ENCODE measurements at regions not wholly inside any gene's neighbourhood (a gene's known extent, or its start where the extent isn't known, plus 50 kb on each side); places are given as distances from the start of the nearest gene placed in this dataset.
"Not testable (repeated sequence)": the region's sequence is repeated elsewhere in the genome, so short reads cannot be mapped to it uniquely, and the experiment has no call there.

DNA sequence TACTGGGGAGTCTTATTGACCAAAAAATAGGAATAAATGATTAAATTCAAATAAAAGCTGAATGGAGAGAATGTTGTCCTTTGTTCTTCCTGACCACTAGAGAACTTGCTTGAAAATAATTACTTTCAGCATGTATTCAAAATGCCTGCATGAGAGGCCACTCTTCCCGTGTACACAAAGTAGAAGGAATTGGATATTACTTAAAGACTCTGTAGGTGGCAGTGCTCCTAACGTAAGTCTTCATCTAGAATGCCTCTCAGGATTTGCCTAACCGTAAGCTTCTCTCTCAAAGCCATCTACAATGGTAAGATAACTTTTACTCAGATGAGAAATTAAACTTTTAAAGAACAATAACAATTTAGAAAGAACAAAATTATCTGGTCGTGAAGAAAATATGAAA lies 620.0 kb upstream of the CCNG1 start:
- TF ChIP-seq, protein P1, sequence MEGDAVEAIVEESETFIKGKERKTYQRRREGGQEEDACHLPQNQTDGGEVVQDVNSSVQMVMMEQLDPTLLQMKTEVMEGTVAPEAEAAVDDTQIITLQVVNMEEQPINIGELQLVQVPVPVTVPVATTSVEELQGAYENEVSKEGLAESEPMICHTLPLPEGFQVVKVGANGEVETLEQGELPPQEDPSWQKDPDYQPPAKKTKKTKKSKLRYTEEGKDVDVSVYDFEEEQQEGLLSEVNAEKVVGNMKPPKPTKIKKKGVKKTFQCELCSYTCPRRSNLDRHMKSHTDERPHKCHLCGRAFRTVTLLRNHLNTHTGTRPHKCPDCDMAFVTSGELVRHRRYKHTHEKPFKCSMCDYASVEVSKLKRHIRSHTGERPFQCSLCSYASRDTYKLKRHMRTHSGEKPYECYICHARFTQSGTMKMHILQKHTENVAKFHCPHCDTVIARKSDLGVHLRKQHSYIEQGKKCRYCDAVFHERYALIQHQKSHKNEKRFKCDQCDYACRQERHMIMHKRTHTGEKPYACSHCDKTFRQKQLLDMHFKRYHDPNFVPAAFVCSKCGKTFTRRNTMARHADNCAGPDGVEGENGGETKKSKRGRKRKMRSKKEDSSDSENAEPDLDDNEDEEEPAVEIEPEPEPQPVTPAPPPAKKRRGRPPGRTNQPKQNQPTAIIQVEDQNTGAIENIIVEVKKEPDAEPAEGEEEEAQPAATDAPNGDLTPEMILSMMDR (conservative IDR thresholded peaks at IDR 0.05; ENCODE audit: low read depth, low read length): no peak
- DNase-seq (ENCODE audit: low read depth): no peak
- no peak overlapping the region for H3K4me3 ChIP-seq (ENCODE audit: low read depth, low read length)

DNA sequence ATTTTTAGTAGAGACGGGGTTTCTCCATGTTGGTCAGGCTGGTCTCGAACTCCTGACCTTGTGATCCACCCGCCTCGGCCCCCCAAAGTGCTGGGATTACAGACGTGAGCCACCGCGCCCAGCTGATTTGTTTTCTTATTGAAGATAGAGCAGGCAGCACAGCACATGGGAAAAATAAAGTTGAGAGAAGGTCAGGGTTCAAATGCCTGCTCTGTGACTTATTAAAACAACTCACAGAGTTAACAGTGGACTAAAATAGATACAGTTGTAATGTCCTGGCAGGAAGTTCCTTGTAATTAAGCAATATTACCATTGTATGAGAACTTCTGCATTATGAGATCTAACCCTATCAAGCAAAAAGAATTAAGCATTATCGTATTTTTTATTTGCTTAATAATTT lies 615.7 kb upstream of the CCNG1 start:
- DNase-seq (ENCODE audit: low read depth): not testable (repeated sequence)

DNA sequence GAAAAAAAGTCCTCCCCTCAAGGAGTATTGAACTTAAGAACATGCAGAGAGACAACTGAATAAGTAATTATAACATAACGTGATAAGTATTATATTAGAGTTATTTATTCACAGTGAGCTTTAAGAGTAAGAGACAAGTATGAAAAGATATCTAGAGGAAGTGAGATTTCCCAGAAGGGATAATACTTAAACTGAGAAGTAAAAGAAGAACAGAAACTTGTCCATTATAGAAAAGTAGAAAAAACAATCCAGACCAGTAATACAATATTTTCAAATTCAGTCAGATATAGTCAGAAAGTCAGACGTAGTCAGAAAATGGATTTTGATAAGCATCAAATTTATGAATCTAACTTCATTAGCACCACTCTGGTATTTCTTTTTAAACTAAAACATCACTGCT lies 613.0 kb upstream of the CCNG1 start:
- no peak overlapping the region for H3K4me3 ChIP-seq (ENCODE audit: low read depth, low read length)
- DNase-seq (ENCODE audit: low read depth): no peak
- TF ChIP-seq, protein P1 (conservative IDR thresholded peaks at IDR 0.05; ENCODE audit: low read depth, low read length): no peak

More for the DNA sequence above, 615.7 kb upstream of the CCNG1 start:
- not testable (repeated sequence) for H3K4me3 ChIP-seq (ENCODE audit: low read depth, low read length)

DNA sequence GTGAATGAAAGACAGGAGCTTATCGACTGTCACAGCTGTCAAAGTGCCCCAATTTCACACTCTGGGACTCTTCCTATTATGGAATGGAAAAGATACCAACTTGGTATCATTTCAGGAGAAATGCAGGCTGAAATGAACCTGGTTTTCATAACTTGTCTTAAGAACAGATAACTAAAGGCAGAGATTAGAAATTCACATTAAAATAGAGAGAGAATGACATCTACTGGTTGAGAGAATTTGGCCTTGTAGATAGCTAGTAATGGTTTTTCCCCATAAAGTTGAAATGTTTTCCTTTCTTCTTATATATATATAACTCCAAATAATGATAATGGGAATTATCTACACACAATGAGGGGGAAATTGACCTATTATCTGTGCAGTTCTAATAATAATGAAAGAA lies 600.2 kb upstream of the CCNG1 start:
- H3K4me3 ChIP-seq (ENCODE audit: low read depth, low read length): no peak overlapping the region
- no peak for DNase-seq (ENCODE audit: low read depth)
- TF ChIP-seq, protein P1 (conservative IDR thresholded peaks at IDR 0.05; ENCODE audit: low read depth, low read length): no peak

DNA sequence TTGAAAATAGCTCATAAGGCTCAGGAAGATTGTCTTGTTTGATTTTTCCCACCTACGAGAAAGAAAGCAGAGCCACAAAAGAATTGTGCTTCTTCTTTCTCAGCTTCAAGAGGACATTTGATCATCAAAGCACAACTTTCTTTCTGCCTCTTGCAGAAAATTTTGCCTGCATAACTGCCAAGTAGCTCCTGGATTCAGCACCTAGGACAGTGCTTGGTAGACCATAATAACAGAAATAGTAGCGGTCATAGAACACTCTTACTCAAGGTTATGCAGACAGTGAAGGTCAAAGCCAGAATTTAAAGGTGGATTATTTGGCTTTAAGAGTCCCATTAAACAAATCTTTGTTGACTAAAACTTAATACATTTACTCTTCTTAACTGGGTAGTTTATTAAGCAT lies 594.7 kb upstream of the CCNG1 start:
- no peak overlapping the region for H3K4me3 ChIP-seq (ENCODE audit: low read depth, low read length)
- no peak for DNase-seq (ENCODE audit: low read depth)
- TF ChIP-seq, protein P1 (conservative IDR thresholded peaks at IDR 0.05; ENCODE audit: low read depth, low read length): no peak

DNA sequence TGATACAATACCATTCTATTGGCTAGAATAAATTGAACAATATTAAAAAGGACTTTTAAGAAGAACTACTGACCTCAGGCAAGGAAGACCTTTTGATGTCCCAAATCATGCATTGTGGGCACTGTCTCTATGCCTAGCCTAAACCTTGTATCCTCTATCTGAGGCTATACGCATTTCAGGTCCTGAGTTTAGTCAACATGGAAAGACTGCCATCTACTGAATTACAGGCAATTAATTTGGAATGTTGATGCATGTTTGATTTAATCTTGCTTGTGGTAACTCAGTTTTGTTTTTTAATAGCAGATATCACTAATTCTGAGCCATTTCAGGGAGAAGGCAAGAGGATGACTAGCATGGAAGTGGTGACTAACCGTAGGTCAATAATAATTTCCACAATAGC lies 585.3 kb upstream of the CCNG1 start:
- TF ChIP-seq, protein P1 (conservative IDR thresholded peaks at IDR 0.05; ENCODE audit: low read depth, low read length): no peak
- H3K4me3 ChIP-seq (ENCODE audit: low read depth, low read length): no peak overlapping the region
- no peak for DNase-seq (ENCODE audit: low read depth)

DNA sequence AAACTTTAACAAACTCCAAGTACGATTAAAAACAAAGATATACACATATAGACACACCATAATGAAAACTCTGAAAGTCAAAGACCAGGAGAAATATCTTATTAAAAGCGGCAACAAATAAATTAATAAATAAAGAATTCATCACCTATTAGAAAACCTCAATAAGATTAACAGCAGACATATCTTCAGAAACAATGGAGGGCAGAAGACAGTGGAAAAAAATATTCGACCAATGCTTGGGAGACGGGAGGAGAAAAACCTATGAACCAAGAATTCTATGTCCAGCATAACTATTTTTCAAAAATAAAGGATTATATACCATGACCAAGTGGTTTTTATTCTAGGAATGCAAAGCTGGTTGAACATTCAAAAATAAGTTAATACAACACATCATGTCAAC lies 578.6 kb upstream of the CCNG1 start:
- TF ChIP-seq, protein P1 (conservative IDR thresholded peaks at IDR 0.05; ENCODE audit: low read depth, low read length): no peak
- DNase-seq (ENCODE audit: low read depth): no peak
- no peak overlapping the region for H3K4me3 ChIP-seq (ENCODE audit: low read depth, low read length)

DNA sequence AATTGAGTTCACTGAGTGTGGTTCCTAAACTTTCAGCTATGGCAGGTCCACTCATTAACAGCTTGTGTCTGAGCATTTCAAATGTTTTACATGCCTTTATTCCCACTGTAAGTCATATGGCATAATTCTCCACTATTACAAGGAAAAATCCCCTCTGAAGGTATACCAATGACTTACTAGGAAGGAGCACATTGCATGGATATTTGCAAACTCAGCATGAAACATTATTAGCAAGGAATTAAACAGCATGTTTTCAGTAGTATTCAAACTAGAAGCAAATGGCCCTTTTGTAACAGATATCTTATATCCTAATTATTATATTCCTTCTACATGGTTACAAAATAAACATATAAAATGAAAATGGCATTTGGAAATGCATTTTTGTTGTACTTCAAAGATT lies 566.4 kb upstream of the CCNG1 start:
- TF ChIP-seq, protein P1 (conservative IDR thresholded peaks at IDR 0.05; ENCODE audit: low read depth, low read length): no peak

More for the DNA sequence above, 566.4 kb upstream of the CCNG1 start:
- DNase-seq (ENCODE audit: low read depth): no peak
- no peak overlapping the region for H3K4me3 ChIP-seq (ENCODE audit: low read depth, low read length)
